GM21528 (cell line): ENCODE measurements at regions not wholly inside any gene's neighbourhood (a gene's known extent, or its start where the extent isn't known, plus 50 kb on each side); places are given as distances from the start of the nearest gene placed in this dataset.
"Not testable (repeated sequence)": the region's sequence is repeated elsewhere in the genome, so short reads cannot be mapped to it uniquely, and the experiment has no call there.

Experiments
- ATAC-seq: cut with Tn5 transposase; IDR thresholded peaks from one replicate; pipeline ENCODE4 v1.9.1; 2021; ENCODE audit warnings: mild to moderate bottlenecking, moderate library complexity; ENCODE audit not compliant: unreplicated experiment, low FRiP score

- no peak for ATAC-seq
Observed at GRCh38 chr5:166823360-166823759, 1468.1 kb upstream of the WWC1 start.

GRCh38 chr5:166834246-166834645, 1457.2 kb upstream of the WWC1 start:
- no peak for ATAC-seq

- ATAC-seq = no peak
Observed at GRCh38 chr5:166845044-166845443, 1446.4 kb upstream of the WWC1 start.

GRCh38 chr5:166856791-166857190, 1434.7 kb upstream of the WWC1 start:
- ATAC-seq = no peak

GRCh38 chr5:166860426-166860825, 1431.0 kb upstream of the WWC1 start:
- ATAC-seq = no peak

- ATAC-seq = no peak
Observed at GRCh38 chr5:166862581-166862980, 1428.9 kb upstream of the WWC1 start.

- no peak for ATAC-seq
Observed at GRCh38 chr5:166865206-166865605, 1426.2 kb upstream of the WWC1 start.

GRCh38 chr5:166880456-166880855, 1411.0 kb upstream of the WWC1 start:
- ATAC-seq = no peak

- no peak for ATAC-seq
Observed at GRCh38 chr5:166881802-166882201, 1409.6 kb upstream of the WWC1 start.

GRCh38 chr5:166883016-166883415, 1408.4 kb upstream of the WWC1 start:
- no peak for ATAC-seq

GRCh38 chr5:166898166-166898565, 1393.3 kb upstream of the WWC1 start:
- no peak for ATAC-seq

- ATAC-seq = no peak
Observed at GRCh38 chr5:166899343-166899742, 1392.1 kb upstream of the WWC1 start.

- ATAC-seq = no peak
Observed at GRCh38 chr5:166904571-166904970, 1386.9 kb upstream of the WWC1 start.

- ATAC-seq = no peak
Observed at GRCh38 chr5:166906991-166907713, 1384.3 kb upstream of the WWC1 start.

- ATAC-seq = no peak
Observed at GRCh38 chr5:166909040-166909439, 1382.4 kb upstream of the WWC1 start.

GRCh38 chr5:166909926-166910325, 1381.5 kb upstream of the WWC1 start:
- ATAC-seq = no peak

GRCh38 chr5:166910995-166911394, 1380.5 kb upstream of the WWC1 start:
- no peak for ATAC-seq

GRCh38 chr5:166916021-166916420, 1375.4 kb upstream of the WWC1 start:
- no peak for ATAC-seq

GRCh38 chr5:166926138-166926537, 1365.3 kb upstream of the WWC1 start:
- ATAC-seq = no peak

- ATAC-seq = not testable (repeated sequence)
Observed at GRCh38 chr5:166926806-166927475, 1364.5 kb upstream of the WWC1 start.

- no peak for ATAC-seq
Observed at GRCh38 chr5:166936351-166936750, 1355.1 kb upstream of the WWC1 start.

- no peak for ATAC-seq
Observed at GRCh38 chr5:166938071-166938470, 1353.4 kb upstream of the WWC1 start.
